A673 (cell line): ENCODE measurements at regions not wholly inside any gene's neighbourhood (a gene's known extent, or its start where the extent isn't known, plus 50 kb on each side); places are given as distances from the start of the nearest gene placed in this dataset.

Source experiments
- CTCF ChIP-seq: fragments of 300-800, 200-600 bp; sonication (generic); conservative IDR thresholded peaks from 2 replicates; pipeline ENCODE4 v1.5.1; 2017; ENCODE audit warnings: low read depth, mild to moderate bottlenecking, antibody characterized with exemption, low read length, moderate library complexity, mixed read lengths
- EZH2 ChIP-seq: fragments of 200-600 bp; sonication (generic); IDR thresholded peaks from 2 replicates; pipeline ENCODE4 v1.6.1; 2017; ENCODE audit warnings: borderline replicate concordance, low read depth, mild to moderate bottlenecking, mixed read lengths, antibody characterized with exemption, low read length; ENCODE audit not compliant: poor library complexity, severe bottlenecking

DNA sequence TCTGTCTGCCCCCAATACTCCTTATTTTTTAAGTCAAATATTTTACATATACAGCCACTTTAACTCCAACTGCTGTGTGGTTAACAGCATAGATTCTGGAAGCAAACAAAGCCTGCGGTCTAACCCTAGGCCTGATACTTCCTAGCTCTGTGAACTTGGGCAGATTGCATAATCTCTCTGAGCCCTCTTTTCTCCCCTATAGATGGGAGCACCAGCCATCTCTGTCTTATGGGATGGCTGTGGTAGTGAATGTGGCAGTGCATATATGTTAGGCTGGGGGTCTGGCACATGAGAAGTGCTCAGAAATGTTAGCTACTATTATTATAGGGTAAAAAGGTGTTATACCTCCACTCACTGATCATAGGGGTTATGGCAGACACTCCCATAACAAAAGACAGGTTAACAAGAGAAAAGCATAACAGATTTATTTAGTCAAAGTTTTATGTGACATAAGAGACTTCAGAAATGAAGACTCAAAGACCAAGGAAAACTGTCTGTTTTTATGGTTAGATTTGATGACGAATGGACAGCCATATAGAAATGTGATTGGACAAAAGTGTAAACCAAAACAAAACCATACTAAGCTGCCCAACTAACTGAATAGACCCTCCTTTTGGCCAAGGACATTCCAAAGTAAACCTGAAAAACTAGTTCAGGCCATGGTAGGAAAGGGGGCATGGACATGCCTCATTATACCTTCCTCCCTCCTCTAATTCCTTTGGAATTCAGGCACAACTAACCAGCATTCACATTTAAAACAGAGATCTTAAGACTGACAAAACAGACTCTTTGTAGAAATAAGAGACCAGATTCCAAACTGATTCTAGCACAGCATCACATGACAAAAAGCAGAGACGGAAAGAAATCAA, 53.9 kb upstream of the DAZL start:
- TF ChIP-seq CTCF (no peak), EZH2 (no peak)
